ENCODE measurements at regions not wholly inside any gene's neighbourhood (a gene's known extent, or its start where the extent isn't known, plus 50 kb on each side); places are given as distances from the start of the nearest gene placed in this dataset.

DNA sequence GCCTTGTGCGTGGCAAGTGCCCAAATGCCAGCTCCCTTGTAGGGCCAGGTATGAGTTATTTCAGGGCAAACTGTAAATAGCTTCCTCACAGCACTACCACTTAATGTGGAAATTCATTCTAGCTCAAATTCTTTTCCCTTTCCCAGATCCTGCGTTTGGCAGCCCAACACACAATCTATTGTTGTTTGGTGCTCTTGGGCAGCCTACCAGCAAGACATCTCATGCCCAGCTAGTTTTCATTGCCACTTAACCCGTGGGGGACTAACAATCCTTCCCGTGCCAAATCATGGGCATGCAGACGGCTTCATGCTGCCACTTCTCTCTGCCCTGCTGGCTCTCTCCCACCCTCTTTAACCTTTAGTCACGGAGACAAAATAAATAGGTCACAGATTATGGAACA lies 454.2 kb downstream of the GRIA2 start:
- TF ChIP-seq POLR2A (IDR thresholded peaks at IDR 0.05; ENCODE audit: low read length), result no peak
- TF ChIP-seq GATA1 (IDR thresholded peaks at IDR 0.05; ENCODE audit: low read depth, low read length), result no peak
- no peak for DNase-seq

- no peak for DNase-seq
- TF ChIP-seq POLR2A (IDR thresholded peaks at IDR 0.05; ENCODE audit: low read length) (no peak), GATA1 (IDR thresholded peaks at IDR 0.05; ENCODE audit: low read depth, low read length) (no peak)
Measured at GRCh38 chr4:157667836-157668235, 447.3 kb downstream of the GRIA2 start.

GRCh38 chr4:157664726-157665125 lies 444.2 kb downstream of the GRIA2 start:
- DNase-seq, result no peak
- TF ChIP-seq POLR2A (IDR thresholded peaks at IDR 0.05; ENCODE audit: low read length), result no peak
- TF ChIP-seq GATA1 (IDR thresholded peaks at IDR 0.05; ENCODE audit: low read depth, low read length), result no peak

GRCh38 chr4:157655096-157655809 lies 434.7 kb downstream of the GRIA2 start:
- DNase-seq, result no peak
- TF ChIP-seq GATA1 (IDR thresholded peaks at IDR 0.05; ENCODE audit: low read depth, low read length) (no peak), POLR2A (IDR thresholded peaks at IDR 0.05; ENCODE audit: low read length) (no peak)

DNA sequence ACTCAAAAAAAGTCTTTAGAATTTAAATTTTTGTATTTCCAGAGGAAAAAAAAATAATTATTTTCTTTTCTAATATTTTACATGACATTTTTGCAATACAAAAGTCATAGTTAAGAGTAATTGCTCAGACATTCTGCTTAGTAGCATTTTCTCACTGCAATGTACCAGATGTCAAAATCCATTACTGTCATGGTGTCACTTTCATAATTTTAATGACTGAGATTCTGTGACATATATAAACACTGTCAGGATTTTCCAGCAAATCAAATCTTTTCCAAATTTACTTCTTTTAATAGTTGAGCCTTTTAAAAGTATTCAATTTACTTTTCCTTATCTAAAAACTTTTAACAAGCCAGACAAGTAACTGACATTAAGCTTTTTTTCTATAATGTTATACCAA lies 422.7 kb downstream of the GRIA2 start:
- TF ChIP-seq GATA1 (IDR thresholded peaks at IDR 0.05; ENCODE audit: low read depth, low read length) (no peak), POLR2A (IDR thresholded peaks at IDR 0.05; ENCODE audit: low read length) (no peak)

GRCh38 chr4:157634057-157634456 lies 413.5 kb downstream of the GRIA2 start:
- no peak for DNase-seq
- no peak for TF ChIP-seq POLR2A (IDR thresholded peaks at IDR 0.05; ENCODE audit: low read length)
- no peak for TF ChIP-seq GATA1 (IDR thresholded peaks at IDR 0.05; ENCODE audit: low read depth, low read length)

More for the DNA sequence above, 422.7 kb downstream of the GRIA2 start:
- DNase-seq, result no peak

- no peak for TF ChIP-seq GATA1 (IDR thresholded peaks at IDR 0.05; ENCODE audit: low read depth, low read length)
- no peak for TF ChIP-seq POLR2A (IDR thresholded peaks at IDR 0.05; ENCODE audit: low read length)
- no peak for DNase-seq
Measured at GRCh38 chr4:157616741-157617472, 396.4 kb downstream of the GRIA2 start.

DNA sequence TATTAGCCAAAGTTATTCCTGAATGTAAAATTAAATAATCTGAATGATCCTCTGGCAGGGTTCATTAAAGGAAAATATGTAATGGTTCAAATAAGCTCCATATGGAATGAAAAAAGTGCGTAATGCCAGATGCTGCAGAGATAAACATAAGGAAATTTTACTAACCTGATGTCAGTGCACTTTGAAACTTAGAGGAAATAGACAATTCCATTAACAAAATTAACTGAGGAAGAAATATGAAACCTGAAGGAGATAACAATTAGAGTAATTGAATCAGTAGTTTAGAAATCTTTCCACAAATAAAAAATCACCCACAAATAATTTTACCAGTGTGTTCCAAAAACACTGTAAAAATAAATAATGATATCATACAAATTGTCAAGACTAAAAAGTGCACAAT lies 387.5 kb downstream of the GRIA2 start:
- TF ChIP-seq POLR2A (IDR thresholded peaks at IDR 0.05; ENCODE audit: low read length), result no peak
- no peak for DNase-seq

DNA sequence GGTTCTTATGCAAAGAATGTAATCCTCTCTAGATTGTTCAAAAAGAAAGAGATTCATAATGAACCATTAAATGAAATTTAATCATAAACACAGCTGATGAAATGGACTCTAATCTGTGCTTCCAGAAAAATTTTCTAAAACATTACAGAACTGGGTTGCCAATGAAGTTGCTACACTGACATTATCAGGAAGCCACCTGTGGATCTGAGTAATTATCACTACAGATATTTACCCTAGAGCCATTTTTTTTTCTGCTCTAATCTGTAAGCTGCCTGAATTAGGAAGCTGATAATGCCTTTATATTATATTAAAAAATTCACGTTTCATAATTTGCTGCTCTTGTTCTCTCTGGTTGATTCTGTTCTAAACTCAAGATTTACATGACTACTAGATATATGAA lies 380.1 kb downstream of the GRIA2 start:
- no peak for TF ChIP-seq GATA1 (IDR thresholded peaks at IDR 0.05; ENCODE audit: low read depth, low read length)
- no peak for TF ChIP-seq POLR2A (IDR thresholded peaks at IDR 0.05; ENCODE audit: low read length)
- DNase-seq, result no peak

DNA sequence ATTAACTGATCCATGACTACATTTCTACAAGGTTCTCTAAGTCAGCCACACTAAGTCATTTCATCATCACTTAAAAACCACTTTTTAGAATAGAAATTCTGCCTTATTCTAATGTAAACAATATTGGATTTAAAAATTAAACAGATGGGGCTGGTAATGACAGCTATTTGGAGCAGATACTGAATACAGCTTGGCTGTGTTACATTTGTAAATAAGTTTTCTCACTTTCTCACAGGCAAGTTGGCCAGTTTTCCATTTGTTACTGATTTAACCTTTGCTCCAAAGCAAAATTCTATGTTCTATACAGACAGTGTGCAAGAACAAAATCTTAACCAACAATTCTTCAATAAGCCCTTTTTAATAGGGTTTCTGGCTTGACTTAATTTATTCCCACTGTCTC lies 370.7 kb downstream of the GRIA2 start:
- DNase-seq, result no peak
- TF ChIP-seq GATA1 (IDR thresholded peaks at IDR 0.05; ENCODE audit: low read depth, low read length) (no peak), POLR2A (IDR thresholded peaks at IDR 0.05; ENCODE audit: low read length) (no peak)

- TF ChIP-seq GATA1 (IDR thresholded peaks at IDR 0.05; ENCODE audit: low read depth, low read length) (no peak), POLR2A (IDR thresholded peaks at IDR 0.05; ENCODE audit: low read length) (no peak)
- no peak for DNase-seq
Measured at GRCh38 chr4:157590679-157591078, 370.2 kb downstream of the GRIA2 start.

- TF ChIP-seq POLR2A (IDR thresholded peaks at IDR 0.05; ENCODE audit: low read length), result no peak
- no peak for TF ChIP-seq GATA1 (IDR thresholded peaks at IDR 0.05; ENCODE audit: low read depth, low read length)
- no peak for DNase-seq
Measured at GRCh38 chr4:157587681-157588423, 367.3 kb downstream of the GRIA2 start.

- DNase-seq, result no peak
- TF ChIP-seq POLR2A (IDR thresholded peaks at IDR 0.05; ENCODE audit: low read length) (no peak), GATA1 (IDR thresholded peaks at IDR 0.05; ENCODE audit: low read depth, low read length) (no peak)
Measured at GRCh38 chr4:157582141-157582540, 361.6 kb downstream of the GRIA2 start.

DNA sequence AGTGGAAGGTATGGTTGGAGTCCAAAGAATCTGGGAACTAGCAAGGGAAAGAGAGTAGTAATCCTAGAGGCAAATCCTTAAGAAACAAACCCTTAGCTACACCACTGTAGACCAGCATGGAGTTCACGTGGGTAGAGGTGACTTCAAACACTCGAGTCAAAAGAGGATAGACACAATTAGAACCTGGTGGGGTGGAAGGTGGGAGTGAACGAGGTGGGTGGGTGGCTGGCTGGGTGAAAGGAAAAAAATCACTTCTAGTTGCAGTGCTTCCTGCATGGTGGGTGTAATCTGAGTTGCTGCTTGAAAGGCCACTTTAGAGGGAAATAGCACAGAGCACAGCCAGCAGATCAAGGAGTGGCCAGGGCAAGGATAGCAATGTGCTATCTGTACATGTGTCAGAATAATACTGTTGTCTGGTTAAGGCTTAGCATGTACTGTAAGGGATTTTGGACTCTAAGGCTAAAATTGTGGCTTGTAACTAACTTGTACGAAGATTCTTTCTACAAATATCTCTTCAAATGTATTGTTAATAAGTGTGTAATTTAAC lies 356.2 kb downstream of the GRIA2 start:
- DNase-seq, result no peak
- TF ChIP-seq POLR2A (IDR thresholded peaks at IDR 0.05; ENCODE audit: low read length), result no peak
- no peak for TF ChIP-seq GATA1 (IDR thresholded peaks at IDR 0.05; ENCODE audit: low read depth, low read length)

All from erythroblast (primary cell).